ENCODE measurements at regions not wholly inside any gene's neighbourhood (a gene's known extent, or its start where the extent isn't known, plus 50 kb on each side); places are given as distances from the start of the nearest gene placed in this dataset.

DNA sequence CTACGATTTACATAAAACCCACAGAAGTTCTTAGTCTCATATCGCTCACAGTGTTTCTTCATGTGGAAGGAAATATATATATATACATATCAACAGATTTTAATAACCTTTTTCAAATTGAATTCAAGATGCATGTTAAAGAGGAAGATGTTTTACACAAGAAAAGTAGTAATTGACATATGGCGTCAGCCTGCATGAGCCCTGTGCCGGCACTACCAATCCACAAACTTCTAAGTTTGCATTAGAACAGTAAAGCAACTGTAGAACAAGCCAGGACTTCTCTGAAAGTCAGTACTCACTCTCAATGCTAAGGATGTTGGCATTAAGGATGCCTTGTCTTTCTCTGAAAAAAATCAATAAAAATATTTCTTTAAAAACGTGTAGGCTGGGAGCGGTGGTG lies 441.3 kb upstream of the SMIM31 start:
- no peaks in the 10 kb centered on the region for H3K9me3 ChIP-seq
- no peaks in the 10 kb centered on the region for H3K27me3 ChIP-seq
- intact Hi-C loops (cut with DNase I; ENCODE audit: low total_unique reads), result no loop called here
- no peaks in the 10 kb centered on the region for H3K4me1 ChIP-seq
- TF ChIP-seq, protein P1, sequence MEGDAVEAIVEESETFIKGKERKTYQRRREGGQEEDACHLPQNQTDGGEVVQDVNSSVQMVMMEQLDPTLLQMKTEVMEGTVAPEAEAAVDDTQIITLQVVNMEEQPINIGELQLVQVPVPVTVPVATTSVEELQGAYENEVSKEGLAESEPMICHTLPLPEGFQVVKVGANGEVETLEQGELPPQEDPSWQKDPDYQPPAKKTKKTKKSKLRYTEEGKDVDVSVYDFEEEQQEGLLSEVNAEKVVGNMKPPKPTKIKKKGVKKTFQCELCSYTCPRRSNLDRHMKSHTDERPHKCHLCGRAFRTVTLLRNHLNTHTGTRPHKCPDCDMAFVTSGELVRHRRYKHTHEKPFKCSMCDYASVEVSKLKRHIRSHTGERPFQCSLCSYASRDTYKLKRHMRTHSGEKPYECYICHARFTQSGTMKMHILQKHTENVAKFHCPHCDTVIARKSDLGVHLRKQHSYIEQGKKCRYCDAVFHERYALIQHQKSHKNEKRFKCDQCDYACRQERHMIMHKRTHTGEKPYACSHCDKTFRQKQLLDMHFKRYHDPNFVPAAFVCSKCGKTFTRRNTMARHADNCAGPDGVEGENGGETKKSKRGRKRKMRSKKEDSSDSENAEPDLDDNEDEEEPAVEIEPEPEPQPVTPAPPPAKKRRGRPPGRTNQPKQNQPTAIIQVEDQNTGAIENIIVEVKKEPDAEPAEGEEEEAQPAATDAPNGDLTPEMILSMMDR (IDR thresholded peaks at IDR 0.05), result no peak
- TF ChIP-seq POLR2A (IDR thresholded peaks at IDR 0.05), result no peak
- H3K4me3 ChIP-seq, result no peak overlapping the region
- no peak for DNase-seq
- 87 to 88% methylated on average over 6 of the region's 6 CpGs for whole genome bisulfite sequencing, 2 donors
- H3K27ac ChIP-seq, result no peak overlapping the region
- H3K36me3 ChIP-seq (ENCODE audit: low read depth, missing control alignments), result no peaks in the 10 kb centered on the region

DNA sequence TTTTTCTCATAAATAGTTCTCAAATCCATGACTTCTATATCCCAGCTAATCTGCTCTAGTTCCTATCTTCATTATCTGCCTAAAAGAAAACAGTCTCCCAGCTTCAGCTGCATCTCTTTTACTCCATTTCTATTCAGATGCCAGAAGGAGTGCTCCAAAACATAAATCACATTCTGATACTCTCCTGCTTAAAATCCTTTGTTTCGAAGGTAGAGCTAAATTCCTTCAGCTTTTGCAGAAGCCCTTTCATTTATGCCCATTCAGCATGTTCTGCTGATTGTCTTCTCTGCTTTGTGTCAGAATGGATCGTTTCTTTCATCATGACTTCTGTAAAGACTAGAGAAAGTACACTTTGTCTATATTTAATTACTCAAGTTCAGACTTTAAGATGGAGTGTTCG lies 440.1 kb upstream of the SMIM31 start:
- Histone ChIP-seq H3K4me1 (no peaks in the 10 kb centered on the region), H3K9me3 (no peaks in the 10 kb centered on the region), H3K27me3 (no peaks in the 10 kb centered on the region), H3K4me3 (no peak overlapping the region), H3K36me3 (ENCODE audit: low read depth, missing control alignments) (no peaks in the 10 kb centered on the region), H3K27ac (no peak overlapping the region)
- TF ChIP-seq, protein P1 (IDR thresholded peaks at IDR 0.05), result no peak
- no peak for TF ChIP-seq POLR2A (IDR thresholded peaks at IDR 0.05)
- intact Hi-C loops (cut with DNase I; ENCODE audit: low total_unique reads), result no loop called here
- no peak for DNase-seq
- WGBS, 2 donors, result 21 to 29% methylated on average over 3 of the region's 3 CpGs

DNA sequence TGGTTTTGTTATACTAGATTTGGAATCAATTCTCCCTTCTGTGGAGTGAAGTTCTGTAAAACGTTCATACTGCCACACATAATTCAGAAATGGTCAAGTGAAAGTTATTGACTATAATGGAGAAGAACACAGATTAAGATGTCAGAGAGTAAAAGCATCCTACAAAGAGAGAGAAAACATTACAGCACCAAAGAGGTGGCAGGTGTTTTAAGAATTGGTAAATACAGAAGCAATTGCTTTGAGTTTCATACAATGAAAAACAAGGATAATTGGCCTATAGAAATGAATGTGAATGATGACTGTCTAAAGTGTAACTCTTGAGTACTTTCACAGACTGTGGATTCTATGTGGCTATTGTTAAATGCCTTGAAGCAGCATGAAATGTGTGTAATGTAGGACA lies 435.6 kb upstream of the SMIM31 start:
- WGBS, 2 donors, result 63 to 65% methylated on average over 1 of the region's 1 CpG
- intact Hi-C loops (cut with DNase I; ENCODE audit: low total_unique reads), result no loop called here
- TF ChIP-seq POLR2A (IDR thresholded peaks at IDR 0.05), result no peak
- no peak for DNase-seq
- H3K27ac ChIP-seq, result no peak overlapping the region
- H3K4me3 ChIP-seq, result no peak overlapping the region
- no peaks in the 10 kb centered on the region for H3K36me3 ChIP-seq (ENCODE audit: low read depth, missing control alignments)
- H3K27me3 ChIP-seq, result no peaks in the 10 kb centered on the region
- no peaks in the 10 kb centered on the region for H3K9me3 ChIP-seq
- H3K4me1 ChIP-seq, result no peaks in the 10 kb centered on the region

DNA sequence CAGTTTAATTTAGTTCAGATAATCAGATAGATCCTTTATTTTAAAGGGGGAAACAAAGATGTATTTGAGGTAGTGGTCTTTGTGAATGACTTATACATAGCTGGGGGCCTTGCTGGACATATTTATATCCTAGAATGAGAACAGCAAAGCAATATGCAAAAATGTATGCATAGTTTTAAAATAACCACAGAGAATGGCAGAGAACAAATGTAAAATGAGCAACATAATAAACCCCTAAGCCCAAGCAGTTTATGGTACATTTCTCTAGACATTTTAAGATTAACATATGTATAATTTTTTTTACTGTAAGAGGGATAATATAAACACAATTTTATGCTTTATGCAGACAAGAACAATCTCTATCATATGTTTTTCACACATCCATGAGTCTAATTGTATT lies 434.2 kb upstream of the SMIM31 start:
- intact Hi-C loops (cut with DNase I; ENCODE audit: low total_unique reads), result no loop called here
- Histone ChIP-seq H3K9me3 (no peaks in the 10 kb centered on the region), H3K27ac (no peak overlapping the region), H3K4me3 (no peak overlapping the region), H3K36me3 (ENCODE audit: low read depth, missing control alignments) (no peaks in the 10 kb centered on the region), H3K27me3 (no peaks in the 10 kb centered on the region), H3K4me1 (no peaks in the 10 kb centered on the region)
- DNase-seq, result no peak
- TF ChIP-seq, protein P1 (IDR thresholded peaks at IDR 0.05), result no peak
- no peak for TF ChIP-seq POLR2A (IDR thresholded peaks at IDR 0.05)

DNA sequence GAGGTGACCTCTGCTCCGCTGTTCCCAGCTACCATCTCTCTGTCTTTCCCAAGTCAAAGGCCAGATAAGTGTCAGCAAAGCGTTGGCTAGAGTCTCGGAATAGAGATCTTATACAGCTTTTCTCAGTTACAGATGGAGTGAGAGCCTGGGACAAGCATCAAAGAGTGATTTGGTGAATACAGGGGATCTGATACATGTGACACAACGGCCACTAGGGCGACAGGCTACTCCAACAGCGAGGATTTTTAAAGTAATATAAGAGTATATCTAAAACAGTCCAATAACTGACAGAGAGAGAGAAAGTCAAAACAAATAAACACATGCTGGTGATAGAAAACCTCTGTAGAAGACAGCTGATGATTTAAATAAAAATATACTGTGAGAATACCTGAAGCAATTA lies 433.1 kb upstream of the SMIM31 start:
- intact Hi-C loops (cut with DNase I; ENCODE audit: low total_unique reads), result no loop called here
- H3K4me3 ChIP-seq, result no peak overlapping the region
- TF ChIP-seq, protein P1 (IDR thresholded peaks at IDR 0.05), result no peak
- TF ChIP-seq POLR2A (IDR thresholded peaks at IDR 0.05), result no peak
- no peaks in the 10 kb centered on the region for H3K36me3 ChIP-seq (ENCODE audit: low read depth, missing control alignments)
- 72 to 75% methylated on average over 6 of the region's 6 CpGs for WGBS, 2 donors
- no peaks in the 10 kb centered on the region for H3K27me3 ChIP-seq
- no peaks in the 10 kb centered on the region for H3K9me3 ChIP-seq
- no peaks in the 10 kb centered on the region for H3K4me1 ChIP-seq
- DNase-seq, result no peak
- no peak overlapping the region for H3K27ac ChIP-seq
